ENCODE measurements at regions not wholly inside any gene's neighbourhood (a gene's known extent, or its start where the extent isn't known, plus 50 kb on each side); places are given as distances from the start of the nearest gene placed in this dataset.
"Not testable (repeated sequence)": the region's sequence is repeated elsewhere in the genome, so short reads cannot be mapped to it uniquely, and the experiment has no call there.

GRCh38 chrX:114015966-114016365 is 567.9 kb upstream of the HTR2C start:
- no peak for DNase-seq (ENCODE audit: low read depth)

DNA sequence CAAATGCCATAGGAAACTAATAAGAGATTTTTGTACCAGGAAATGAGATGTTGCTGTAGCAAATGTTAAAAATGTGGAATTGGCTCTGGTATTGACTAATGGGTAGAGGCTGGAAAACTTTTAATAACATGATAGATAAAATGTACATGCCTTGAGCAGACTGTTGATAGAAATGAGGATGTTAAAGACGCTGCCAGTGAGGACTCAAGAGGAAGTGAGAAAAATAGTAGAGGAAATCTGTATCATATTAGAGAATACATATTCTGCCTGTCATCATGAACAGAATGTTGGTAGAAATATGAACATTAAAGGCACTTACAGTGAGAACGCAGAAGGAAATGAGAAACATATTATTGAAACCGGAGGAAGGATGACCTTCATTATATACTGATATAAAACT is 577.2 kb upstream of the HTR2C start:
- DNase-seq (ENCODE audit: low read depth) = no peak

DNA sequence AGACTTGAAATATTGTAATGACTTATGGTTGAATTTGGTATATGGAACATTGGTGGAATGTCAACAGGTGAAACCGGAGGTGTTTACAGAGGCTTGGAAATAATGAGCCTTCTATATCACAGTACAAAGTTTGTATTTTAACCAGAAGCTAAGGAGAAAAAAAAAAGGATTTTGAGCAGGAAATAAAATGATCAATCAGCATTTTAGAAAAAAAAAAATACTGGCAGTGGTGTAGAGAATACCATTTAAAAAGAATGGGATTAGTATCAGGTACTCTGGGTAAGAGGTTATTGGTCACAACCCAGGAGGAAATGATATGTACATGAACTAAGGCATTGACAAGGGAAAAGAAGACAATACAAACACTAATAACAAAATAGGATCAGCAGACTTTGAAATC is 587.1 kb upstream of the HTR2C start:
- no peak for DNase-seq (ENCODE audit: low read depth)

DNA sequence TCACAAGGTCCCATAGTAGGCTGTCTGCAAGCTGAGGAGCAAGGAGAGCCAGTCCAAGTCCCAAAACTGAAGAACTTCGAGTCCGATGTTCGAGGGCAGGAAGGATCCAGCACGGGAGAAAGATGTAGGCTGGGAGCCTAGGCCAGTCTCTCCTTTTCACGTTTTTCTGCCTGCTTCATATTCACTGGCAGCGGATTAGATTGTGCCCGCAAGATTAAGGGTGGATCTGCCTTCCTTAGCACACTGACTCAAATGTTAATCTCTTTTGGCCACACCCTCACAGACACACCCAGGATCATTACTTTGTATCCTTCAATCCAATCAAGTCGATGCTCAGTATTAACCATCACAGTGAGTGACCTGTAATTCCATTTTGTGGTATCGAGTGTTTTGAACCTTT is 592.2 kb upstream of the HTR2C start:
- not testable (repeated sequence) for DNase-seq (ENCODE audit: low read depth)

DNA sequence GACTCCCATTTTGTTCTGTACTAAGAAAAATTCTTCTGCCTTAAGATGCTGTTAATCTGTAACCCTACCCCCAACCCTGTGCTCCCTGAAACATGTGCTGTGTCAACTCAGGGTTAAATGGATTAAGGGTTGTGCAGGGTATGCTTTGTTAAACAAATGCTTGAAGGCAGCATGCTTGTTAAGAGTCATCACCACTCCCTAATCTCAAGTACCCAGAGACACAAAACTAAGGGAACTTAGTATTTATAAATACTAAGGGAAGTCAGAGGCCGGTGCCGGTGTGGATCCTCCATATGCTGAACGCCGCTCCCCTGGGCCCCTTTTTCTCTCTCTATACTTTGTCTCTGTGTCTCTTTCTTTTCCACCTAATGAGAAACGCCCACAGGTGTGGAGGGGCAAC is 593.2 kb upstream of the HTR2C start:
- DNase-seq (ENCODE audit: low read depth) = not testable (repeated sequence)

GRCh38 chrX:113988315-113988935 is 595.5 kb upstream of the HTR2C start:
- not testable (repeated sequence) for DNase-seq (ENCODE audit: low read depth)

DNA sequence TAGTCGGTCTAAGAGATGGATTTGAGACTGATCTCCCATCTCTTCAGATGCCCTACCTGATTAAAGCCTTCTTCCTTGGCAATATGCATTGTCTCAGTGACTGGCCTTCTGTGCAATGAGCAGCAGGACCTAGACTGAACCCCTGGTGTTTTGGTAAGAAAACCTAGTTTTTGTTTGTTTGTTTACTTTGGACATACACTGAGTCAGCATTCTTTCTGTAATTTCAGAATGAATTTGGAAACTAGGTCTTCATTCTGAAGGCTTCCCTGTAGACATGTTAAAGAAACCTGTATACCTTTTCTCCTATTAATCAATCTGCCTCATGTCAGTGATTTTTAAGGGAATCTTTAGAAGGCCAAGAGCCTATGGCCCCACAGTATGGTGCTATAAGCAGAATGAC is 597.5 kb upstream of the HTR2C start:
- DNase-seq (ENCODE audit: low read depth) = no peak

GRCh38 chrX:113982766-113983165 is 601.1 kb upstream of the HTR2C start:
- no peak for DNase-seq (ENCODE audit: low read depth)

- DNase-seq (ENCODE audit: low read depth) = no peak
These were observed 602.9 kb upstream of the HTR2C start for GRCh38 chrX:113980953-113981352.

DNA sequence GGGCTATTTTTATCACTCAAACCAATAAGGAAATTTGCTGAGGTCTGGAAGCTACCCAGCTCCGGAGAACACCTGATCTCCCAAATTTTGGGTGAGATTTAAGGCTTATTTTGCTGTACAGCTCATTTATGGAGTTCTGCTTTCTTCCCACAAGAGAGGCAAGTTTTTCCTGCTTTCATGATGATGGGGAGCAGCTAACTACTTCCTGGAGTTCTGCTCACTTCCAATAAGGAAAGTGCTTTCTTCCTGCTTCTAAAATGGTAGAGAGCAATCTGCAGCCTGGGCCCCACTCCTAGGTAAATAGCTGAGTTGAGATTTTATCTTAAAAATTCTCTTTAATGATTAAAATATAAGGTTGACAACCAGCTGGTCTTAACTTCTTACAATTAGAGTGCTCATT is 606.0 kb upstream of the HTR2C start:
- no peak for DNase-seq (ENCODE audit: low read depth)

DNA sequence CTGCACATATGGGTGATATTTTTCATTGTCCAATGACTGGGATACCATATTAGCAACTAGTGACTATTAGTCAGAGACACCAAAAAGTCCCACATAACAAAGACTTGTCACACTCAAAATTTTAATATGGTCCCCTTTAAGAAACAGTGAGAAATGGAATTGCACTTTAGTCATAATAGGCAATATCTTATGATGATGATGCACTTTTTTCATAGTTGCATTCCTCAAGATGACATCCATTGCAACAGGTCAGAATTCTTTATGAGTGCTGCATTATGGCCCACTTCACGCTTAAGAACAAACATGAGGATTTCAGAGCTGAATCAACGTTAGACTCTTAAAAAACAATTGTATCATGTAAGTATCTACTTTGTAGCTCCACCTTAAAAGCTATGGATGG is 608.4 kb upstream of the HTR2C start:
- DNase-seq (ENCODE audit: low read depth) = no peak

DNA sequence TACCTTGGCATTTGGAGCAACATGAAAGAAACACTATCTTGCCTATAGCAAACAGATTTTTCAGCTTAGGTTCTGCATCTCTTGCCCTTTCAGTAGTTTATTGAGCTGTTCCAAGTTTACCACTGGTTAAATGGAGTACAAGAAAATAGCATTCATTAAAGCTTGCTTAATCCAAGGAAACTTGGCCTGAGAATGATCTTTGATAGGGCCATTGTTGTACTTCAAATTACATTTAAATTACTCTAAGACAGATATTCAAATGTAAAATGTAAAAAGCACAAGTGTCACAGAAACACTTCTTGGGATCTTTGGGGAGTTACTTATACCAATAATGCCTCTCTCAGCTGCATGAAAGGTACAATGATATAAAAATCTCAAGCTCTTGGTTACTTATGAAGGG is 609.0 kb upstream of the HTR2C start:
- no peak for DNase-seq (ENCODE audit: low read depth)

- DNase-seq (ENCODE audit: low read depth) = no peak
These were observed 610.2 kb upstream of the HTR2C start for GRCh38 chrX:113973706-113974105.

DNA sequence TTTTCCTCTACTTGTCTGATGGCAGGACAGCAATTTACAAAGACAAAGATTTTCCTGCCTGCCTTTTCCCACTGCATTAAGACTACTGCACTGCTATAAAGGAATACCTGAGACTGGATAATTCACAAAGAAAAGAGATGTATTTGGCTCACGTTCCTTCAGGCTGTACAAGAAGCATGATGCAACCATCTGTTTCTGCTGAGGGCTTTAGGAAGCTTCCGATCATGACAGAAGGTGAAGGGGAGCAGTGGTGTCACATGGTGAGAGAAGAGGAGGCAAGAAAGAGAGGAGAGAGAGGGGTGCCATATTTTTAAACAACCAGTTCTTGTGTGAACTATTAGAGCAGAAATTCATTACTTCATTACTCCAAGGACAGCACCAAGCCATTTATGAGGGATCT is 617.1 kb upstream of the HTR2C start:
- no peak for DNase-seq (ENCODE audit: low read depth)

GRCh38 chrX:113962343-113962742 is 621.5 kb upstream of the HTR2C start:
- no peak for DNase-seq (ENCODE audit: low read depth)

- no peak for DNase-seq (ENCODE audit: low read depth)
These were observed 623.8 kb upstream of the HTR2C start for GRCh38 chrX:113959912-113960626.

DNA sequence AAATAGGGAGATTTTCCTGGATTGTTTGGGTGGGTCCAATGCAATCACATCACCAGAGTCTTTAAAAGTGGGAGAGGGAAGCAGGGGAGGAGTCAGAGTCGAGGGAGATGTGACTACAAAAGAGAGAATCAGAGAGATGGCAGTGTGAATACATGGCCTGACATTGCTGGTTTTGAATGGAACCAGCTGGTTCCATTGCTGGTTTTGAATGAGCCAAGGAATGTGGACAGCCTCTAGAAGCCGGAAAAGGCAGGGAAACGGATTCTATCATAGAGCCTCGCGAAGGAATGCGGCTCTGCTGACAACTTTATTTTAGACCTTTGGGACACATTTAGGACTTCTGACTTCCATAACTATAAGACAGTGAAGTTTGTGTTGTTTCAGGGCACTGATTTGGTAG is 627.0 kb upstream of the HTR2C start:
- no peak for DNase-seq (ENCODE audit: low read depth)

DNA sequence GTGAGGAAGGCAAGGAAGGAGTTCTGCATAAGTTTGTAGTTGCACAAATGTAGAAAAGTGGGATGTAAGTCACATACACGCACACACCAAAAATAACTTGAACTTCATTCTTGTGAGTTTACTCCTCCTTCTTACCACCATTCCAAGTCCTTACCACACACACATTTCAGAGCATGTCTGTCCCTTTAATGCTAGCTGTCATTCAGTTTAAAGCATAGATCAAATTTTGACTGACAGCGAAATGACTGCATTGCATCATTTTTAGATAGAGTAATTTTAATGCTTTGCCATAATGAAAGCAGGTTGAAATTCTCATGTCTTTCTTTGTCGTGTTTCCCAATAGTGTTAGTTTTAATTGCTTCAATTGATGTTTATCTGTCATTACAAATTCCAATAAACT is 629.6 kb upstream of the HTR2C start:
- DNase-seq (ENCODE audit: low read depth) = no peak

DNA sequence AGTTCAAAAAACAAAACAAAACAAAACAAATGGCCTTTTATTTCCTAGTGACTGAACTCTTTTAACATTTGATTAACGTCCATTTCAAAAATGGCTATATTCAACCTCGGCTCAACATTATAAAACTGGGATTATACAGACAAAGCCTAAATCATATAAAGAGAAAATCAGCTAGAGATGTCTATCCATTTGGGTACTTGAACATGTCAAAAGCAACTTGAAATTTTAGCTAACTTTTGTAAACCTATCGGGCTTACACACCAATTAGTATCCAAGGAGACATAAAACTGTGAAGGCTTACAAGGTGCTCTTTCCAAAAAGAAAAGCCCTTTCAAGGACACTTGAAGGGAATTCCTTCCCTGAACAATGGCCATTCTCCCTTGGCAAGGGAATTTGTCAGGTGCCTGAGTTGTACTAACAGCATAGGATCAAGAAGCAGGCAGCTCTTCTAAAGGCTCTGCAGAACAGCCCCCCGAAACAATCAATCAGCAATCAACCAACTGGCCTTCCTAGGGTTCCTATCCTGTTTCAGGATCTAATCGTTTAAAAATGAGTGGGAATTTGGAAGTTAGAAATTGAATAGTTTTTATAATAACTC is 633.7 kb upstream of the HTR2C start:
- DNase-seq (ENCODE audit: low read depth) = no peak

DNA sequence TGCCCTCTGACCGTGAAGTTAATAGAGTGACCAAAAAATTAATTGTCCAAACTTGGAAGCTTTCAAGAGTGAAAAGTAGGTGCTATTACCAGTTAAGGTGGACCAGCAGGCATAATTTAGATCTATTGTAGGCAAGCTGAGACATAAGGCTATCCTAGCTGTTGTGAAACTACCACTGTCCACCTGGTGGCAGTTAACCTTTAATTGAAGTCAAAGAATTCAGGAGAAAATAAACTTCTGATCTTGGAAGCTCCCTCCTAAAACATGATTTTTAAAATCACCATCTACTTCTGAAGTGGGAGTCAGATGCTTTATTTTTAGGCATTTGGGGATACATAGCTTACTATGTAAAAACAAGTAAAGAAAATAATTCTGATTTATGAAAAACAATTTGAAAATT is 636.3 kb upstream of the HTR2C start:
- peak; percentile 1 for DNase-seq (ENCODE audit: low read depth)

GRCh38 chrX:113935518-113935917 is 648.4 kb upstream of the HTR2C start:
- DNase-seq (ENCODE audit: low read depth) = no peak

GRCh38 chrX:113933931-113934330 is 650.0 kb upstream of the HTR2C start:
- DNase-seq (ENCODE audit: low read depth) = no peak

GRCh38 chrX:113929004-113929403 is 654.9 kb upstream of the HTR2C start:
- peak; percentile 56 for DNase-seq (ENCODE audit: low read depth)

GRCh38 chrX:113920661-113921060 is 663.2 kb upstream of the HTR2C start:
- no peak for DNase-seq (ENCODE audit: low read depth)

All from iris pigment epithelial cell (primary cell).